Naive thymus-derived CD8-positive, alpha-beta T cell (primary cell): ENCODE measurements at regions not wholly inside any gene's neighbourhood (a gene's known extent, or its start where the extent isn't known, plus 50 kb on each side); places are given as distances from the start of the nearest gene placed in this dataset.

ENCODE experiments used
- ATAC-seq, 2 donors: fragments of 150-1000 bp; cut with Tn5 transposase in 1 of 2; sonication (Bioruptor Pico), chemical (Tn5 transposase) in 1 of 2; 1 replicate in 1 of 2; 2 replicates in 1 of 2; pipeline ENCODE4 v1.10.0; 2021; ENCODE audit warnings: mild to moderate bottlenecking in 2 of 2, moderate library complexity in 2 of 2
- POLR2A ChIA-PET: fragments of 350-600 bp; sonication (Branson Sonifier 250); formaldehyde crosslinking; loops from one replicate; lab custom pipeline; 2021; ENCODE audit warnings: antibody characterized with exemption; lab: Charles Lee
- DNase-seq, 10 donors: peaks; one replicate each; pipeline versions ENCODE4 v3.0.0 to v3.0.0-alpha.2; 2020 to 2022
- H3K27ac Mint-ChIP-seq, 10 donors: one replicate each; pipeline ENCODE4 v1.8.0; 2020 to 2022; ENCODE audit warnings: mild to moderate bottlenecking in 10 of 10, mixed read lengths in 10 of 10, moderate library complexity in 4 of 10, inconsistent platforms in 1 of 10
- H3K27me3 Mint-ChIP-seq, 5 donors: one replicate each; pipeline ENCODE4 v1.8.0; 2021 to 2022; ENCODE audit warnings: mixed read lengths in 5 of 5
- H3K36me3 Mint-ChIP-seq, 3 donors: one replicate each; pipeline ENCODE4 v1.8.0; 2020 to 2022; ENCODE audit warnings: mixed read lengths in 3 of 3, mild to moderate bottlenecking in 2 of 3, inconsistent platforms in 1 of 3
- H3K4me1 Mint-ChIP-seq, 4 donors: one replicate each; pipeline ENCODE4 v1.8.0; 2021 to 2022; ENCODE audit warnings: mixed read lengths in 4 of 4
- H3K4me3 Mint-ChIP-seq, 10 donors: one replicate each; pipeline ENCODE4 v1.8.0; 2020 to 2022; ENCODE audit warnings: mild to moderate bottlenecking in 10 of 10, mixed read lengths in 10 of 10, moderate library complexity in 6 of 10, inconsistent platforms in 1 of 10
- H3K9me3 Mint-ChIP-seq, 9 donors: one replicate each; pipeline ENCODE4 v1.8.0; 2020 to 2022; ENCODE audit warnings: mixed read lengths in 9 of 9, mild to moderate bottlenecking in 3 of 9, inconsistent platforms in 1 of 9, moderate library complexity in 1 of 9

DNA sequence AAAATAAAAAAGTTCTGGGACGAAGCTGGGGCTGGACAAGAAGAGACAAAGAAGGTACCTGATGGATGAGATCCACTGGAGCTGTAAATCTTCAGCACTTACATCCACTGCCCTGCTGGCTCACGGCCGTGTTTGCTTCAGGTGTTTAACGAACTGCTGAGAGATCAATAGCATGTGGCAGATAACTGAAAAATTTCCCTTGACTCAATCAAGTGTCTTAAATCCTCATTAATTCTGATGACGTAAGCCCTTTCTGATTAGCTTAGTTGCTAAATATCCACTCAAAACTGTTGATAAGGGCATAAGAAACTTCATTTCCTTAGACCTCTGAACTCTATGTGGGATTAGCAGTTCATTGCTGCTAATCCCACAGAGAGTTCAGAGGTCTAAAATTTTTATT, 354.2 kb upstream of the HS3ST1 start:
- H3K9me3 Mint-ChIP-seq, result peaks cover 0 to 10% (median 0%) of the 10 kb centered on the region in 9 donors
- H3K36me3 Mint-ChIP-seq, result no peaks in the 10 kb centered on the region
- H3K4me3 Mint-ChIP-seq, result no peak overlapping the region
- H3K4me1 Mint-ChIP-seq, result peaks cover 0 to 2% (median 0%) of the 10 kb centered on the region in 4 donors
- no peak for DNase-seq
- POLR2A ChIA-PET, result no interaction called here
- peaks cover 0 to 14% (median 4%) of the 10 kb centered on the region in 5 donors for H3K27me3 Mint-ChIP-seq
- no peak for ATAC-seq
- no peak overlapping the region for H3K27ac Mint-ChIP-seq

GRCh38 chr4:11777447-11777846, 348.8 kb upstream of the HS3ST1 start:
- Mint-ChIP-seq H3K27me3 (peaks cover 0 to 35% (median 6%) of the 10 kb centered on the region in 5 donors), H3K36me3 (no peaks in the 10 kb centered on the region), H3K27ac (no peak overlapping the region), H3K4me3 (no peak overlapping the region), H3K4me1 (peaks cover 0 to 2% (median 0%) of the 10 kb centered on the region in 4 donors), H3K9me3 (peaks cover 0 to 10% (median 0%) of the 10 kb centered on the region in 9 donors)
- ATAC-seq (no peak), DNase-seq (no peak)
- POLR2A ChIA-PET, result no interaction called here

- Mint-ChIP-seq H3K4me1 (peaks cover 0 to 2% (median 0%) of the 10 kb centered on the region in 4 donors), H3K27me3 (peaks cover 0 to 20% (median 3%) of the 10 kb centered on the region in 5 donors), H3K36me3 (no peaks in the 10 kb centered on the region), H3K9me3 (no peaks in the 10 kb centered on the region), H3K4me3 (no peak overlapping the region), H3K27ac (no peak overlapping the region)
- POLR2A ChIA-PET, result no interaction called here
- ATAC-seq (no peak), DNase-seq (no peak)
These were observed 345.7 kb upstream of the HS3ST1 start for GRCh38 chr4:11774346-11774745.

DNA sequence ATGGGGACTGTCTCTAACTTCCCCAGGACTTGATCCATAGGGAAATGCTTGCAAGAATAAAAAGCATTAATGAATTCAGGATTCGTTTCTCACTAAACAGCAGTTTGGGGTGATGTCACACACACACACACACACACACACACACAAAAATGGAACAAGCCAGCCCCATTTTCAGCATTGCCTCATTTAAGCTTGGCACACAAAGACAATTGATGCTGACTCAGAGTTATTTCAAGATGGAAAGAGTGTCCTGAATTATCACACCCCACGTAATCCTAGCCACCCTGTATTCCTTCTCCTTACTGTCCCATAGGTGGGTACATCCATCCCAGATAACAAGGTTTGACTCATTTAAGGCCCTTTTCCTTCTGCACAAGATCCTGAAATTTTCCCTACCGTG, 345.1 kb upstream of the HS3ST1 start:
- no peak for ATAC-seq

DNA sequence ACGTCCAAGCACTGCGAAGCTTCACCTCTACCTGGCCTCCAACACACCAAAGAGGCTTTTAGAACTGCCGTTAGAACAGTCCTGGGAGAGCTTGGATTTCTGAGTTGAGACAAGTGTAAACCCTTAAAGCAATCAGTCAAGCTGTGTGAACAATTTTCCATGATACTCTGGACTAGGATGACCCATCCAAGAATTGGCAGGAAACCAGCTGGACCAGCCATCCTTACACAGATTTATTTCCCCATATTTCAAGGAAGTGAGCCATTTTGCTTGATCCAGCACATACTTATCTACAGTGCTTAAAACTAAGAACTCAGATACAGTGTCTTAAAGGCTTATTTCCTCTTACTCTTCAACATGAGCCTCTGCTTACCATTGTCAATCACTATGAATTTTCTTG, 340.7 kb upstream of the HS3ST1 start:
- no peak overlapping the region for H3K27ac Mint-ChIP-seq
- ATAC-seq (no peak), DNase-seq (no peak)
- no peaks in the 10 kb centered on the region for H3K4me1 Mint-ChIP-seq
- POLR2A ChIA-PET, result no interaction called here
- no peak overlapping the region for H3K4me3 Mint-ChIP-seq
- no peaks in the 10 kb centered on the region for H3K9me3 Mint-ChIP-seq
- H3K27me3 Mint-ChIP-seq, result peaks cover 0 to 20% (median 5%) of the 10 kb centered on the region in 5 donors
- H3K36me3 Mint-ChIP-seq, result no peaks in the 10 kb centered on the region

More for the DNA sequence above, 345.1 kb upstream of the HS3ST1 start:
- Mint-ChIP-seq H3K4me1 (peaks cover 0 to 2% (median 0%) of the 10 kb centered on the region in 4 donors), H3K9me3 (no peaks in the 10 kb centered on the region), H3K36me3 (no peaks in the 10 kb centered on the region), H3K27me3 (peaks cover 0 to 20% (median 3%) of the 10 kb centered on the region in 5 donors), H3K4me3 (no peak overlapping the region), H3K27ac (no peak overlapping the region)
- DNase-seq, result no peak
- POLR2A ChIA-PET, result no interaction called here

DNA sequence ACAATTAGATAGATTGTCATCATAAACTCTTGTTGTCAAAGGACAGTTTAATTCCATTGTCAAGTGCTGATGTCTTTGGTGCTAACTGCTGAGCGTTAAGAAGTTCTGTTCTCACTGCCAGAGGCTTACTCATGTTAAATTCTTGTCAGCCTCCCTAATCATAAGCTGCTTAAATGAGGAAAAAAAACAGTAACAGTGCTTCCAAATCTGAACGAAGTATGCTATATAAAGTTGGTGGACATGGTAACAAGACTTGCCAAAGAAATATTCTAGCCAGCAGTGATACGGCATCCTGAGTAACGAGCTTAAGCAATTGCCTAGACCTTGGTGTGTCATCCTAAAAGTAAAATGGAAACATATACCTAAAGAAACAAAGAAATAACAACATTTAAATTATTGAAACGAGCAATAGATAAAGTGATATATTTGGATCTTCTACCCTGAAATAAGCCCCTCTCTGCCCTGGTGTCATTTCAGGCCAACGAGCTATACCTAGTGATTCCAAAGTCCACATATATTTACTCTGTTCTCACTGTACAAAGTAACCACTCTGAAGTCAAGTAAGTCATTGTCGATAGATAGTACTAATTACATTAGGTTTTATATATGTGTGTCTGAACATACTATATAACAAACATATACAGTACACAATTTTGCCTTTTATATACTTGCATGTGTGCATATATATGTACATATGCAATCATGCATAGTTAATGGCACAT, 339.7 kb upstream of the HS3ST1 start:
- Mint-ChIP-seq H3K27me3 (peaks cover 3 to 9% (median 5%) of the 10 kb centered on the region in 5 donors), H3K4me3 (no peak overlapping the region), H3K9me3 (no peaks in the 10 kb centered on the region), H3K36me3 (no peaks in the 10 kb centered on the region), H3K27ac (no peak overlapping the region), H3K4me1 (no peaks in the 10 kb centered on the region)
- no peak for ATAC-seq
- DNase-seq, result no peak
- POLR2A ChIA-PET, result no interaction called here

DNA sequence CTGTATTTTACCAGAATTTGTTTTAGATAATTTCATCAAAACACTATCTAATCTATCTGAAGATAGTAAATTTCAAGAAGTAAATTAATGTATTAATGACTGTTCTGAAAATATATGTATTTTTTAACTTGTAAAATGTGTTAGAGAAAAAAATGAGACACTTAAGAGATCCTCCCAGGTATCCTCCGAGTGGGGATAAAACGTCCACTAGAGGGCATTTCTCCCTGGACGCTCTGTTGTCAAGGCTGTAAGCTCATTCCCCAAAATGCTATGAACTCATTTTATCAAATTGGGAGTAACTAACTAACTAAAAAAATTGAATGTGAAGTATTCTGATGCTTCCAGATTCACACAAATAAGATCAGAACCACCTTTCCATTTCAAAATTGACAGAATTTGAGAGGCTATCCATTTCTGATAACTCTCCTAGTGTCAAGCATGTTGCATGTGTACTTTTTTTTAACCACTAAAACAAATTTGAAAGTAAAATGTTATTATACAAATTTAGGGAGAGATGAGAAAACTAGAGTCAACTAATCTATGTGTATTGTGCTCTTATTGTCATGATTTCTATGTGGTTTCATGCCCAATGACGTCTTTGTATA, 337.3 kb upstream of the HS3ST1 start:
- Mint-ChIP-seq H3K4me3 (no peak overlapping the region), H3K36me3 (no peaks in the 10 kb centered on the region), H3K27ac (no peak overlapping the region), H3K4me1 (no peaks in the 10 kb centered on the region), H3K9me3 (no peaks in the 10 kb centered on the region), H3K27me3 (peaks cover 0 to 6% (median 3%) of the 10 kb centered on the region in 5 donors)
- ATAC-seq, result no peak
- peak in 3 of 10 donors; percentile 1 to 16 (median 12) for DNase-seq
- POLR2A ChIA-PET, result no interaction called here

DNA sequence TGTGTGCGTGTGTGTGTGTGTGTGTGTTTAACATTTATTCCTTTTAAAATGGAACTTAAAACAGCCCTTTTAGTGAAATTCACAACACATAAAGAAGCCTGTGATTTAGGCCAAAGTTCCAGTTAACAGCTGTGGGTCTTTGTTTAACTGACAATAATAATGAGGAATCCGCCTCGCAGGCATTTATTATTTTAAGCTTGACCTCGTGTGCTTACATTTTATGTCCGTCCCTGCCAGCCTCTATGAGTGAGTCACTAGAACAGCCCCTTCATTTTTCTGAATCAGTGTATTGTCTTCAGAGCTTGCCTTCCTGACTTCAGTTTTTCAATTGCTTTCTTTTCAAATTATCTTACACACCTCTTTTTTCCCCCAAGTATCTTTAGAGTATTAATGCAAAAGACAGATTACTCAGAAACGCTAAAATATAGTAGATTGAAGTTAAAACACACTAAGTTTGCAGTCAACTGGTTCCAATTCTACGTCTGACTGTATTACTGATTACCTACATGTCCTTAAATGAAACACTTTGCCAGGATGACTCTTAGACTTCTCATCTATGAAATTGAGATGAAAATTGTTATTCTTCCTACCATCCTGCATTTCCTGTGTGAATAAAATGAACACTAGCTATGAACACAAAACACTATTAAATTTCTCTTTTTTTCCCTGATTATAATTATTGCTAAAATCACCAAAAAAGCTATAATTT, 319.6 kb upstream of the HS3ST1 start:
- H3K36me3 Mint-ChIP-seq, result peaks cover 0 to 1% (median 0%) of the 10 kb centered on the region in 3 donors
- ATAC-seq (no peak), DNase-seq (no peak)
- H3K4me3 Mint-ChIP-seq, result no peak overlapping the region
- no peaks in the 10 kb centered on the region for H3K4me1 Mint-ChIP-seq
- H3K9me3 Mint-ChIP-seq, result peaks cover 0 to 12% (median 7%) of the 10 kb centered on the region in 9 donors
- no peak overlapping the region for H3K27ac Mint-ChIP-seq
- peaks cover 9 to 16% (median 10%) of the 10 kb centered on the region in 5 donors for H3K27me3 Mint-ChIP-seq
- POLR2A ChIA-PET, result no interaction called here

GRCh38 chr4:11746734-11747133, 318.0 kb upstream of the HS3ST1 start:
- POLR2A ChIA-PET, result no interaction called here
- Mint-ChIP-seq H3K27me3 (peaks cover under 1 to 11% (median 5%) of the 10 kb centered on the region in 5 donors), H3K4me1 (no peaks in the 10 kb centered on the region), H3K36me3 (peaks cover 0 to 1% (median 0%) of the 10 kb centered on the region in 3 donors), H3K9me3 (peaks cover 0 to 8% (median 4%) of the 10 kb centered on the region in 9 donors), H3K4me3 (no peak overlapping the region), H3K27ac (no peak overlapping the region)
- no peak for DNase-seq
- no peak for ATAC-seq

GRCh38 chr4:11743976-11744375, 315.3 kb upstream of the HS3ST1 start:
- DNase-seq (no peak), ATAC-seq (no peak)
- Mint-ChIP-seq H3K27ac (no peak overlapping the region), H3K36me3 (no peaks in the 10 kb centered on the region), H3K4me3 (no peak overlapping the region), H3K27me3 (peaks cover 0 to 10% (median 4%) of the 10 kb centered on the region in 5 donors), H3K4me1 (no peaks in the 10 kb centered on the region), H3K9me3 (no peaks in the 10 kb centered on the region)
- POLR2A ChIA-PET, result no interaction called here

GRCh38 chr4:11743236-11743635, 314.5 kb upstream of the HS3ST1 start:
- DNase-seq (no peak), ATAC-seq (no peak)
- Mint-ChIP-seq H3K9me3 (no peaks in the 10 kb centered on the region), H3K4me1 (no peaks in the 10 kb centered on the region), H3K36me3 (no peaks in the 10 kb centered on the region), H3K27me3 (peaks cover 0 to 16% (median 5%) of the 10 kb centered on the region in 5 donors), H3K27ac (no peak overlapping the region), H3K4me3 (no peak overlapping the region)
- POLR2A ChIA-PET, result no interaction called here

GRCh38 chr4:11741190-11741652, 312.5 kb upstream of the HS3ST1 start:
- ATAC-seq (no peak), DNase-seq (no peak)
- Mint-ChIP-seq H3K9me3 (peaks cover 0 to 3% (median 0%) of the 10 kb centered on the region in 9 donors), H3K27me3 (peaks cover 0 to 30% (median 7%) of the 10 kb centered on the region in 5 donors), H3K36me3 (no peaks in the 10 kb centered on the region), H3K4me1 (no peaks in the 10 kb centered on the region), H3K4me3 (no peak overlapping the region), H3K27ac (no peak overlapping the region)
- POLR2A ChIA-PET, result no interaction called here

GRCh38 chr4:11739992-11740391, 311.3 kb upstream of the HS3ST1 start:
- ATAC-seq (no peak), DNase-seq (no peak)
- Mint-ChIP-seq H3K4me3 (no peak overlapping the region), H3K36me3 (no peaks in the 10 kb centered on the region), H3K27ac (no peak overlapping the region), H3K27me3 (peaks cover 0 to 26% (median 2%) of the 10 kb centered on the region in 5 donors), H3K9me3 (peaks cover 0 to 3% (median 0%) of the 10 kb centered on the region in 9 donors), H3K4me1 (no peaks in the 10 kb centered on the region)
- POLR2A ChIA-PET, result no interaction called here
